SK-N-SH (cell line): ENCODE measurements at regions not wholly inside any gene's neighbourhood (a gene's known extent, or its start where the extent isn't known, plus 50 kb on each side); places are given as distances from the start of the nearest gene placed in this dataset.

Source experiments
- CTCF ChIP-seq: fragments of 200-600 bp; sonication (generic); IDR thresholded peaks from 2 replicates; pipeline ENCODE4 v1.6.1; 2017; ENCODE audit warnings: antibody characterized with exemption, mild to moderate bottlenecking, moderate library complexity
- ELF1 ChIP-seq: IDR thresholded peaks from 2 replicates; pipeline ENCODE4 v1.4.0; 2012
- MAX ChIP-seq: IDR thresholded peaks from 2 replicates; pipeline ENCODE4 v1.4.0; 2012; ENCODE audit warnings: low read depth
- SMC3 ChIP-seq: IDR thresholded peaks from 2 replicates; pipeline ENCODE4 v1.6.1; 2012; ENCODE audit warnings: low read depth, low read length, improper control_type of control experiment
- TCF12 ChIP-seq: IDR thresholded peaks from 2 replicates; pipeline ENCODE4 v1.4.0; 2012
- USF2 ChIP-seq: fragments of 150-350 bp; IDR thresholded peaks from 2 replicates; pipeline ENCODE4 v1.6.1; 2017; ENCODE audit warnings: antibody characterized with exemption, low read length, low read depth, borderline replicate concordance

- TF ChIP-seq CTCF: no peak
- no peak for TF ChIP-seq MAX
- TF ChIP-seq ELF1: no peak
- TF ChIP-seq USF2: no peak
- no peak for TF ChIP-seq SMC3
- TF ChIP-seq TCF12: no peak
These were observed 208.4 kb upstream of the NPY2R start for GRCh38 chr4:154999950-155000578.
